ENCODE measurements at regions not wholly inside any gene's neighbourhood (a gene's known extent, or its start where the extent isn't known, plus 50 kb on each side); places are given as distances from the start of the nearest gene placed in this dataset.

GRCh38 chr4:58209551-58209950 is 1099.4 kb upstream of the IGFBP7 start:
- no peaks in the 10 kb centered on the region for H3K4me1 ChIP-seq
- WGBS, 2 donors, result 80 to 86% methylated on average over 2 of the region's 2 CpGs
- H3K9me3 ChIP-seq, result no peaks in the 10 kb centered on the region
- H3K36me3 ChIP-seq, result no peaks in the 10 kb centered on the region
- H3K27me3 ChIP-seq, result no peaks in the 10 kb centered on the region
- TF ChIP-seq EP300 (IDR thresholded peaks at IDR 0.05) (no peak), CTCF (IDR thresholded peaks at IDR 0.05) (no peak), POLR2A (IDR thresholded peaks at IDR 0.05) (no peak)
- H3K27ac ChIP-seq, result no peak overlapping the region
- no peak overlapping the region for H3K4me3 ChIP-seq
- no peak for DNase-seq (ENCODE audit: low spot score in 2 of 2)

- no peak for DNase-seq (ENCODE audit: low spot score in 2 of 2)
- Histone ChIP-seq H3K9me3 (no peaks in the 10 kb centered on the region), H3K36me3 (no peaks in the 10 kb centered on the region), H3K27me3 (no peaks in the 10 kb centered on the region), H3K27ac (no peak overlapping the region), H3K4me1 (no peaks in the 10 kb centered on the region), H3K4me3 (no peak overlapping the region)
- 88 to 90% methylated on average over 2 of the region's 2 CpGs for WGBS, 2 donors
- TF ChIP-seq CTCF (IDR thresholded peaks at IDR 0.05), result no peak
- no peak for TF ChIP-seq POLR2A (IDR thresholded peaks at IDR 0.05)
- TF ChIP-seq EP300 (IDR thresholded peaks at IDR 0.05), result no peak
Observed at GRCh38 chr4:58209001-58209400, 1098.8 kb upstream of the IGFBP7 start.

- DNase-seq (ENCODE audit: low spot score in 2 of 2), result no peak
- Histone ChIP-seq H3K9me3 (no peaks in the 10 kb centered on the region), H3K4me3 (no peak overlapping the region), H3K36me3 (no peaks in the 10 kb centered on the region), H3K27ac (no peak overlapping the region), H3K27me3 (no peaks in the 10 kb centered on the region), H3K4me1 (no peaks in the 10 kb centered on the region)
- WGBS, 2 donors, result 87 to 92% methylated on average over 3 of the region's 3 CpGs
- TF ChIP-seq EP300 (IDR thresholded peaks at IDR 0.05), result no peak
- no peak for TF ChIP-seq POLR2A (IDR thresholded peaks at IDR 0.05)
- TF ChIP-seq CTCF (IDR thresholded peaks at IDR 0.05), result no peak
Observed at GRCh38 chr4:58205446-58206235, 1095.5 kb upstream of the IGFBP7 start.

GRCh38 chr4:58192217-58192616 is 1082.0 kb upstream of the IGFBP7 start:
- DNase-seq (ENCODE audit: low spot score in 2 of 2), result no peak
- Histone ChIP-seq H3K36me3 (no peaks in the 10 kb centered on the region), H3K27ac (no peak overlapping the region), H3K4me1 (no peaks in the 10 kb centered on the region), H3K27me3 (no peaks in the 10 kb centered on the region), H3K4me3 (no peak overlapping the region), H3K9me3 (peaks cover 0 to 8% (median 0%) of the 10 kb centered on the region in 4 donors)
- 75 to 80% methylated on average over 2 of the region's 2 CpGs for WGBS, 2 donors
- no peak for TF ChIP-seq POLR2A (IDR thresholded peaks at IDR 0.05)
- no peak for TF ChIP-seq EP300 (IDR thresholded peaks at IDR 0.05)
- TF ChIP-seq CTCF (IDR thresholded peaks at IDR 0.05), result no peak

GRCh38 chr4:58191109-58191508 is 1080.9 kb upstream of the IGFBP7 start:
- Histone ChIP-seq H3K4me1 (no peaks in the 10 kb centered on the region), H3K9me3 (peaks cover 0 to 8% (median 0%) of the 10 kb centered on the region in 4 donors), H3K27me3 (no peaks in the 10 kb centered on the region), H3K36me3 (no peaks in the 10 kb centered on the region), H3K4me3 (no peak overlapping the region), H3K27ac (no peak overlapping the region)
- TF ChIP-seq POLR2A (IDR thresholded peaks at IDR 0.05) (no peak), CTCF (IDR thresholded peaks at IDR 0.05) (no peak), EP300 (IDR thresholded peaks at IDR 0.05) (no peak)
- WGBS, 2 donors, result 79 to 84% methylated on average over 5 of the region's 5 CpGs
- no peak for DNase-seq (ENCODE audit: low spot score in 2 of 2)
